ENCODE measurements at regions not wholly inside any gene's neighbourhood (a gene's known extent, or its start where the extent isn't known, plus 50 kb on each side); places are given as distances from the start of the nearest gene placed in this dataset.

GRCh38 chr1:59154401-59154800, 142.5 kb upstream of the FGGY start:
- TF ChIP-seq CTCF (IDR thresholded peaks at IDR 0.05) = no peak
- no peak for TF ChIP-seq POLR2A (IDR thresholded peaks at IDR 0.05)
- no peak for TF ChIP-seq EP300 (IDR thresholded peaks at IDR 0.05)

All from tibial nerve (tissue), 4 donors.